Kidney (tissue), 13 donors: ENCODE measurements at regions not wholly inside any gene's neighbourhood (a gene's known extent, or its start where the extent isn't known, plus 50 kb on each side); places are given as distances from the start of the nearest gene placed in this dataset.

Experiments
- DNase-seq, 5 donors: peaks; one replicate each; pipeline ENCODE4 v3.0.0-alpha.2; 2013 to 2020
- FAIRE-seq: peaks from 2 replicates; lab custom pipeline; 2012; peaks lifted over from hg19 to GRCh38; lab: Jason Lieb, UNC
- H3K27ac ChIP-seq, 2 donors: one replicate each; pipeline ENCODE4 v1.7.0; 2013; ENCODE audit warnings: low read depth in 2 of 2, low read length in 2 of 2, inconsistent platforms in 1 of 2
- H3K27me3 ChIP-seq: one replicate; pipeline ENCODE4 v1.7.1; 2013; ENCODE audit warnings: low read length, inconsistent platforms; ENCODE audit not compliant: control insufficient read depth, insufficient read depth
- H3K36me3 ChIP-seq, 3 donors: one replicate each; pipeline versions ENCODE4 v1.7.0 to v1.7.1; 2013; ENCODE audit warnings: low read length in 3 of 3, control low read depth in 1 of 3, inconsistent platforms in 1 of 3; ENCODE audit not compliant: insufficient read depth in 3 of 3, control insufficient read depth in 2 of 3
- H3K4me1 ChIP-seq, 3 donors: one replicate each; pipeline versions ENCODE4 v1.7.0 to v1.7.1; 2013; ENCODE audit warnings: low read length in 3 of 3, inconsistent platforms in 1 of 3, low read depth in 1 of 3; ENCODE audit not compliant: control insufficient read depth in 2 of 3, insufficient read depth in 2 of 3
- H3K4me3 ChIP-seq, 3 donors: one replicate each; pipeline versions ENCODE4 v1.7.0 to v1.8.1; 2013; ENCODE audit warnings: low read length in 3 of 3, control low read depth in 1 of 3, inconsistent platforms in 1 of 3
- H3K9ac ChIP-seq, 3 donors: one replicate each; pipeline versions ENCODE4 v1.7.0 to v1.7.1; 2013; ENCODE audit warnings: low read length in 3 of 3, control low read depth in 1 of 3, inconsistent platforms in 1 of 3
- H3K9me3 ChIP-seq, 3 donors: one replicate each; pipeline versions ENCODE4 v1.7.0 to v1.7.1; 2013; ENCODE audit warnings: low read length in 3 of 3, control low read depth in 1 of 3, inconsistent platforms in 1 of 3; ENCODE audit not compliant: control insufficient read depth in 2 of 3, insufficient read depth in 1 of 3
- CTCF ChIP-seq: IDR thresholded peaks from 3 replicates; pipeline ENCODE4 v1.5.1; 2012; ENCODE audit warnings: mild to moderate bottlenecking, moderate library complexity, borderline replicate concordance; ENCODE audit not compliant: insufficient read depth; ENCODE audit errors: extremely low read depth
- intact Hi-C: fragments of 100-400 bp; cut with DNase I; formaldehyde crosslinking; loops from one replicate; pipeline ENCODE4 v1.11.1; 2022
- donor health status: control.
- donor health status: control.
- donor health status: control.
- donor health status: control.
- donor health status: control.
- donor health status: DM: yes; HTN: yes; CAD: no.
- donor health status: Normal renal cell carcinoma (clear cell type).

GRCh38 chr5:73369278-73369677 lies 79.3 kb downstream of the FOXD1 start:
- H3K4me1 ChIP-seq = no peaks in the 10 kb centered on the region
- no peaks in the 10 kb centered on the region for H3K27me3 ChIP-seq
- DNase-seq (no peak), FAIRE-seq (no peak)
- no peak overlapping the region for H3K4me3 ChIP-seq
- intact Hi-C loops = no loop called here
- no peaks in the 10 kb centered on the region for H3K36me3 ChIP-seq
- no peak overlapping the region for H3K27ac ChIP-seq
- no peak overlapping the region for H3K9ac ChIP-seq
- no peaks in the 10 kb centered on the region for H3K9me3 ChIP-seq
- TF ChIP-seq CTCF = no peak

GRCh38 chr5:73367650-73368049 lies 80.9 kb downstream of the FOXD1 start:
- TF ChIP-seq CTCF = no peak
- no peak overlapping the region for H3K27ac ChIP-seq
- H3K4me3 ChIP-seq = no peak overlapping the region
- no peaks in the 10 kb centered on the region for H3K9me3 ChIP-seq
- intact Hi-C loops = no loop called here
- H3K4me1 ChIP-seq = no peaks in the 10 kb centered on the region
- no peak for DNase-seq
- no peaks in the 10 kb centered on the region for H3K27me3 ChIP-seq
- H3K36me3 ChIP-seq = no peaks in the 10 kb centered on the region
- no peak overlapping the region for H3K9ac ChIP-seq
- FAIRE-seq = no peak

- TF ChIP-seq CTCF = no peak
- no peak overlapping the region for H3K4me3 ChIP-seq
- no peaks in the 10 kb centered on the region for H3K36me3 ChIP-seq
- intact Hi-C loops = no loop called here
- no peak for DNase-seq
- H3K9ac ChIP-seq = no peak overlapping the region
- no peaks in the 10 kb centered on the region for H3K9me3 ChIP-seq
- no peak for FAIRE-seq
- H3K27ac ChIP-seq = no peak overlapping the region
- H3K4me1 ChIP-seq = no peaks in the 10 kb centered on the region
- H3K27me3 ChIP-seq = no peaks in the 10 kb centered on the region
These were observed 82.4 kb downstream of the FOXD1 start for GRCh38 chr5:73365990-73366667.
